Nephron (organoid): ENCODE measurements at regions not wholly inside any gene's neighbourhood (a gene's known extent, or its start where the extent isn't known, plus 50 kb on each side); places are given as distances from the start of the nearest gene placed in this dataset.

Experiments used
- H3K27ac Mint-ChIP-seq, 3 experiments: 2 replicates each; pipeline ENCODE4 v1.8.0; 2020; ENCODE audit warnings: mixed read lengths in 3 of 3, mild to moderate bottlenecking in 2 of 3, moderate library complexity in 1 of 3
- H3K27me3 Mint-ChIP-seq: 2 replicates; pipeline ENCODE4 v1.8.0; 2021; ENCODE audit warnings: low read depth, mild to moderate bottlenecking, moderate library complexity, mixed read lengths
- H3K36me3 Mint-ChIP-seq: 2 replicates; pipeline ENCODE4 v1.8.0; 2020; ENCODE audit warnings: low read depth, mixed read lengths
- H3K4me1 Mint-ChIP-seq: 2 replicates; pipeline ENCODE4 v1.8.0; 2020; ENCODE audit warnings: mixed read lengths
- H3K4me3 Mint-ChIP-seq, 3 experiments: 2 replicates each; pipeline ENCODE4 v1.8.0; 2020; ENCODE audit warnings: mild to moderate bottlenecking in 3 of 3, mixed read lengths in 3 of 3, moderate library complexity in 2 of 3
- H3K9me3 Mint-ChIP-seq: 2 replicates; pipeline ENCODE4 v1.8.0; 2020; ENCODE audit warnings: mixed read lengths
- CTCF ChIP-seq, 3 experiments: fragments of 200-600 bp; sonication (generic); IDR thresholded peaks; one replicate each; pipeline ENCODE4 v1.5.0; 2021; ENCODE audit warnings: antibody characterized with exemption in 3 of 3; ENCODE audit not compliant: unreplicated experiment in 3 of 3

- H3K9me3 Mint-ChIP-seq: peaks cover 46% of the 10 kb centered on the region
- no peak for TF ChIP-seq CTCF (IDR thresholded peaks at IDR 0.05; ENCODE audit: unreplicated experiment in 3 of 3)
- peaks cover 4% of the 10 kb centered on the region for H3K36me3 Mint-ChIP-seq
- no peaks in the 10 kb centered on the region for H3K4me1 Mint-ChIP-seq
- no peak overlapping the region for H3K27ac Mint-ChIP-seq
- no peaks in the 10 kb centered on the region for H3K27me3 Mint-ChIP-seq
- no peak overlapping the region for H3K4me3 Mint-ChIP-seq
These were observed 56.3 kb upstream of the SPEF2 start for GRCh38 chr5:35561396-35561795.

GRCh38 chr5:35557748-35558147 lies 59.9 kb upstream of the SPEF2 start:
- Mint-ChIP-seq H3K4me1 (no peaks in the 10 kb centered on the region), H3K27me3 (no peaks in the 10 kb centered on the region), H3K9me3 (peaks cover 40% of the 10 kb centered on the region), H3K36me3 (peaks cover 4% of the 10 kb centered on the region), H3K4me3 (no peak overlapping the region), H3K27ac (no peak overlapping the region)
- no peak for TF ChIP-seq CTCF (IDR thresholded peaks at IDR 0.05; ENCODE audit: unreplicated experiment in 3 of 3)

- H3K27ac Mint-ChIP-seq: no peak overlapping the region
- no peak overlapping the region for H3K4me3 Mint-ChIP-seq
- H3K4me1 Mint-ChIP-seq: no peaks in the 10 kb centered on the region
- no peaks in the 10 kb centered on the region for H3K36me3 Mint-ChIP-seq
- peaks cover 37% of the 10 kb centered on the region for H3K9me3 Mint-ChIP-seq
- H3K27me3 Mint-ChIP-seq: no peaks in the 10 kb centered on the region
- no peak for TF ChIP-seq CTCF (IDR thresholded peaks at IDR 0.05; ENCODE audit: unreplicated experiment in 3 of 3)
These were observed 60.5 kb upstream of the SPEF2 start for GRCh38 chr5:35557199-35557598.

- no peak for TF ChIP-seq CTCF (IDR thresholded peaks at IDR 0.05; ENCODE audit: unreplicated experiment in 3 of 3)
- no peak overlapping the region for H3K27ac Mint-ChIP-seq
- no peaks in the 10 kb centered on the region for H3K36me3 Mint-ChIP-seq
- H3K27me3 Mint-ChIP-seq: no peaks in the 10 kb centered on the region
- H3K4me1 Mint-ChIP-seq: no peaks in the 10 kb centered on the region
- no peak overlapping the region for H3K4me3 Mint-ChIP-seq
- peaks cover 24% of the 10 kb centered on the region for H3K9me3 Mint-ChIP-seq
These were observed 63.6 kb upstream of the SPEF2 start for GRCh38 chr5:35554016-35554415.

GRCh38 chr5:35545190-35545589 lies 72.5 kb upstream of the SPEF2 start:
- Mint-ChIP-seq H3K27ac (no peak overlapping the region), H3K36me3 (no peaks in the 10 kb centered on the region), H3K4me3 (no peak overlapping the region), H3K9me3 (no peaks in the 10 kb centered on the region), H3K4me1 (no peaks in the 10 kb centered on the region), H3K27me3 (no peaks in the 10 kb centered on the region)
- no peak for TF ChIP-seq CTCF (IDR thresholded peaks at IDR 0.05; ENCODE audit: unreplicated experiment in 3 of 3)

- no peaks in the 10 kb centered on the region for H3K4me1 Mint-ChIP-seq
- no peak for TF ChIP-seq CTCF (IDR thresholded peaks at IDR 0.05; ENCODE audit: unreplicated experiment in 3 of 3)
- H3K9me3 Mint-ChIP-seq: no peaks in the 10 kb centered on the region
These were observed 74.3 kb upstream of the SPEF2 start for GRCh38 chr5:35543408-35543807.

More at GRCh38 chr5:35543408-35543807, 74.3 kb upstream of the SPEF2 start:
- Mint-ChIP-seq H3K27me3 (no peaks in the 10 kb centered on the region), H3K4me3 (no peak overlapping the region), H3K36me3 (no peaks in the 10 kb centered on the region), H3K27ac (no peak overlapping the region)
